ENCODE measurements at regions not wholly inside any gene's neighbourhood (a gene's known extent, or its start where the extent isn't known, plus 50 kb on each side); places are given as distances from the start of the nearest gene placed in this dataset.

DNA sequence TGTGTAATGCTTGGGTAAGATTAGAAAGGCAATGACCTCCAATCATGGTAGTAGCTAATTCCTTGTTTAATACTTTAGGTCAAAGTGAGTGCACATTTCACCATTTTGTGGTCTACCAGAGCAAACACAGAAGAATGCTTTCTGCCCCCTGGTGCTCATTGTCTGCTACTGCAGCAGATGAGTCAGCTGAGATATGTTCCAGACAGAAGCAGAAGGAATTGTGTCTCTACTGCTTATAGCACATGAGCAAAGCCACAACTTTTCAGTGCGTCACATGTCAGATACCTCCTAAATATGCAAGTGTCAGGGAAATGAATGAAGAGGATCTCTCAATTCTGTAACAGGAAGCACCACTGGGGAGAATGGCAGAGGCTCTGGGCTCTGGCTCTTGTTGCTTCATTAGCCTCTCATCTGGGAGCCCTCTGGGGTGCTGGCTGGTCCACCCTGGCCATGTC lies 308.9 kb downstream of the ALDH8A1 start (continued):
- peak; percentile 32; the same call in 1 of the 2 replicates for TF ChIP-seq TEAD4 (IDR thresholded peaks at IDR 0.05; ENCODE audit: low read length)
- no peak for TF ChIP-seq TEAD4 (CRISPR knock-in tag; IDR thresholded peaks at IDR 0.05; ENCODE audit: borderline replicate concordance)
- no peak for TF ChIP-seq ETV1 (tag; conservative IDR thresholded peaks at IDR 0.05; ENCODE audit: low read depth)
- TF ChIP-seq YY1 (IDR thresholded peaks at IDR 0.05; ENCODE audit: borderline replicate concordance in 1 of 3, control insufficient read depth in 1 of 3, extremely low read depth in 1 of 3, insufficient read depth in 3 of 3, insufficient read length in 1 of 3, insufficient replicate concordance in 2 of 3, low read depth in 1 of 3, low read length in 2 of 3): peak in 1 of 3 experiments; percentile 24
- TF ChIP-seq, protein P1, sequence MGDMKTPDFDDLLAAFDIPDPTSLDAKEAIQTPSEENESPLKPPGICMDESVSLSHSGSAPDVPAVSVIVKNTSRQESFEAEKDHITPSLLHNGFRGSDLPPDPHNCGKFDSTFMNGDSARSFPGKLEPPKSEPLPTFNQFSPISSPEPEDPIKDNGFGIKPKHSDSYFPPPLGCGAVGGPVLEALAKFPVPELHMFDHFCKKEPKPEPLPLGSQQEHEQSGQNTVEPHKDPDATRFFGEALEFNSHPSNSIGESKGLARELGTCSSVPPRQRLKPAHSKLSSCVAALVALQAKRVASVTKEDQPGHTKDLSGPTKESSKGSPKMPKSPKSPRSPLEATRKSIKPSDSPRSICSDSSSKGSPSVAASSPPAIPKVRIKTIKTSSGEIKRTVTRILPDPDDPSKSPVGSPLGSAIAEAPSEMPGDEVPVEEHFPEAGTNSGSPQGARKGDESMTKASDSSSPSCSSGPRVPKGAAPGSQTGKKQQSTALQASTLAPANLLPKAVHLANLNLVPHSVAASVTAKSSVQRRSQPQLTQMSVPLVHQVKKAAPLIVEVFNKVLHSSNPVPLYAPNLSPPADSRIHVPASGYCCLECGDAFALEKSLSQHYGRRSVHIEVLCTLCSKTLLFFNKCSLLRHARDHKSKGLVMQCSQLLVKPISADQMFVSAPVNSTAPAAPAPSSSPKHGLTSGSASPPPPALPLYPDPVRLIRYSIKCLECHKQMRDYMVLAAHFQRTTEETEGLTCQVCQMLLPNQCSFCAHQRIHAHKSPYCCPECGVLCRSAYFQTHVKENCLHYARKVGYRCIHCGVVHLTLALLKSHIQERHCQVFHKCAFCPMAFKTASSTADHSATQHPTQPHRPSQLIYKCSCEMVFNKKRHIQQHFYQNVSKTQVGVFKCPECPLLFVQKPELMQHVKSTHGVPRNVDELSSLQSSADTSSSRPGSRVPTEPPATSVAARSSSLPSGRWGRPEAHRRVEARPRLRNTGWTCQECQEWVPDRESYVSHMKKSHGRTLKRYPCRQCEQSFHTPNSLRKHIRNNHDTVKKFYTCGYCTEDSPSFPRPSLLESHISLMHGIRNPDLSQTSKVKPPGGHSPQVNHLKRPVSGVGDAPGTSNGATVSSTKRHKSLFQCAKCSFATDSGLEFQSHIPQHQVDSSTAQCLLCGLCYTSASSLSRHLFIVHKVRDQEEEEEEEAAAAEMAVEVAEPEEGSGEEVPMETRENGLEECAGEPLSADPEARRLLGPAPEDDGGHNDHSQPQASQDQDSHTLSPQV (IDR thresholded peaks at IDR 0.05): 0 out of 2 replicates have a peak, but pooled peaks have one; percentile 19
- TF ChIP-seq, protein P2, sequence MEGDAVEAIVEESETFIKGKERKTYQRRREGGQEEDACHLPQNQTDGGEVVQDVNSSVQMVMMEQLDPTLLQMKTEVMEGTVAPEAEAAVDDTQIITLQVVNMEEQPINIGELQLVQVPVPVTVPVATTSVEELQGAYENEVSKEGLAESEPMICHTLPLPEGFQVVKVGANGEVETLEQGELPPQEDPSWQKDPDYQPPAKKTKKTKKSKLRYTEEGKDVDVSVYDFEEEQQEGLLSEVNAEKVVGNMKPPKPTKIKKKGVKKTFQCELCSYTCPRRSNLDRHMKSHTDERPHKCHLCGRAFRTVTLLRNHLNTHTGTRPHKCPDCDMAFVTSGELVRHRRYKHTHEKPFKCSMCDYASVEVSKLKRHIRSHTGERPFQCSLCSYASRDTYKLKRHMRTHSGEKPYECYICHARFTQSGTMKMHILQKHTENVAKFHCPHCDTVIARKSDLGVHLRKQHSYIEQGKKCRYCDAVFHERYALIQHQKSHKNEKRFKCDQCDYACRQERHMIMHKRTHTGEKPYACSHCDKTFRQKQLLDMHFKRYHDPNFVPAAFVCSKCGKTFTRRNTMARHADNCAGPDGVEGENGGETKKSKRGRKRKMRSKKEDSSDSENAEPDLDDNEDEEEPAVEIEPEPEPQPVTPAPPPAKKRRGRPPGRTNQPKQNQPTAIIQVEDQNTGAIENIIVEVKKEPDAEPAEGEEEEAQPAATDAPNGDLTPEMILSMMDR (IDR thresholded peaks at IDR 0.05 in 2 of 3, conservative IDR thresholded peaks at IDR 0.05 in 1 of 3; ENCODE audit: insufficient read depth in 2 of 3, low read depth in 1 of 3, low read length in 3 of 3): peak; percentile 76 to 89 (median 88)
